ENCODE measurements at regions not wholly inside any gene's neighbourhood (a gene's known extent, or its start where the extent isn't known, plus 50 kb on each side); places are given as distances from the start of the nearest gene placed in this dataset.

DNA sequence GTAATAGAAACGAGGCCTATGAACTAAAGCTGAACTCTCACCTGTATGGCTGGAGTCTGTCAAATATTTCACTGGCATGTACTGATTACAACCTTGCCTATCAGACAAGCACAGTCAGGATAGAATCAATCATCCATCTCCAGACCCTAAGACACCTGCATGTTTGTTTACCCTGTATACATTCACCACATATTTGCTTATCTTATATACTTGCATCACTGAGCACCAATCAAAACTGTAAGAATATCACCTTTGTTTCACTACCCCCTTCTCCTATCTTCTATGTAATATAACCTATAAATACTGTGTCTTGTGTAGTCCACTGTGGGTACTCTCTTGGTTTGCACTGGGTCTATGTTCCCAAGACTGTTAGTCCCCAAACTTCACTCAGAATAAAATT lies 1085.7 kb downstream of the TAF11L14 start:
- BruUV-seq (replicated peaks): no TSS peak
- intact Hi-C loops (cut with micrococcal nuclease; ENCODE audit: unreplicated experiment): no loop called here
- TF ChIP-seq SIN3A (IDR thresholded peaks at IDR 0.05; ENCODE audit: borderline replicate concordance, insufficient read depth, low read depth, low read length): no peak
- TF ChIP-seq, protein P1, sequence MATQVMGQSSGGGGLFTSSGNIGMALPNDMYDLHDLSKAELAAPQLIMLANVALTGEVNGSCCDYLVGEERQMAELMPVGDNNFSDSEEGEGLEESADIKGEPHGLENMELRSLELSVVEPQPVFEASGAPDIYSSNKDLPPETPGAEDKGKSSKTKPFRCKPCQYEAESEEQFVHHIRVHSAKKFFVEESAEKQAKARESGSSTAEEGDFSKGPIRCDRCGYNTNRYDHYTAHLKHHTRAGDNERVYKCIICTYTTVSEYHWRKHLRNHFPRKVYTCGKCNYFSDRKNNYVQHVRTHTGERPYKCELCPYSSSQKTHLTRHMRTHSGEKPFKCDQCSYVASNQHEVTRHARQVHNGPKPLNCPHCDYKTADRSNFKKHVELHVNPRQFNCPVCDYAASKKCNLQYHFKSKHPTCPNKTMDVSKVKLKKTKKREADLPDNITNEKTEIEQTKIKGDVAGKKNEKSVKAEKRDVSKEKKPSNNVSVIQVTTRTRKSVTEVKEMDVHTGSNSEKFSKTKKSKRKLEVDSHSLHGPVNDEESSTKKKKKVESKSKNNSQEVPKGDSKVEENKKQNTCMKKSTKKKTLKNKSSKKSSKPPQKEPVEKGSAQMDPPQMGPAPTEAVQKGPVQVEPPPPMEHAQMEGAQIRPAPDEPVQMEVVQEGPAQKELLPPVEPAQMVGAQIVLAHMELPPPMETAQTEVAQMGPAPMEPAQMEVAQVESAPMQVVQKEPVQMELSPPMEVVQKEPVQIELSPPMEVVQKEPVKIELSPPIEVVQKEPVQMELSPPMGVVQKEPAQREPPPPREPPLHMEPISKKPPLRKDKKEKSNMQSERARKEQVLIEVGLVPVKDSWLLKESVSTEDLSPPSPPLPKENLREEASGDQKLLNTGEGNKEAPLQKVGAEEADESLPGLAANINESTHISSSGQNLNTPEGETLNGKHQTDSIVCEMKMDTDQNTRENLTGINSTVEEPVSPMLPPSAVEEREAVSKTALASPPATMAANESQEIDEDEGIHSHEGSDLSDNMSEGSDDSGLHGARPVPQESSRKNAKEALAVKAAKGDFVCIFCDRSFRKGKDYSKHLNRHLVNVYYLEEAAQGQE (IDR thresholded peaks at IDR 0.05; ENCODE audit: insufficient read depth in 1 of 2, low read depth in 2 of 2, low read length in 1 of 2): no peak
- TF ChIP-seq TCF7L2 (IDR thresholded peaks at IDR 0.05; ENCODE audit: low read depth, low read length): no peak
- TF ChIP-seq POLR2AphosphoS5 (IDR thresholded peaks at IDR 0.05; ENCODE audit: low read depth, low read length): no peak
- TF ChIP-seq, protein P2, sequence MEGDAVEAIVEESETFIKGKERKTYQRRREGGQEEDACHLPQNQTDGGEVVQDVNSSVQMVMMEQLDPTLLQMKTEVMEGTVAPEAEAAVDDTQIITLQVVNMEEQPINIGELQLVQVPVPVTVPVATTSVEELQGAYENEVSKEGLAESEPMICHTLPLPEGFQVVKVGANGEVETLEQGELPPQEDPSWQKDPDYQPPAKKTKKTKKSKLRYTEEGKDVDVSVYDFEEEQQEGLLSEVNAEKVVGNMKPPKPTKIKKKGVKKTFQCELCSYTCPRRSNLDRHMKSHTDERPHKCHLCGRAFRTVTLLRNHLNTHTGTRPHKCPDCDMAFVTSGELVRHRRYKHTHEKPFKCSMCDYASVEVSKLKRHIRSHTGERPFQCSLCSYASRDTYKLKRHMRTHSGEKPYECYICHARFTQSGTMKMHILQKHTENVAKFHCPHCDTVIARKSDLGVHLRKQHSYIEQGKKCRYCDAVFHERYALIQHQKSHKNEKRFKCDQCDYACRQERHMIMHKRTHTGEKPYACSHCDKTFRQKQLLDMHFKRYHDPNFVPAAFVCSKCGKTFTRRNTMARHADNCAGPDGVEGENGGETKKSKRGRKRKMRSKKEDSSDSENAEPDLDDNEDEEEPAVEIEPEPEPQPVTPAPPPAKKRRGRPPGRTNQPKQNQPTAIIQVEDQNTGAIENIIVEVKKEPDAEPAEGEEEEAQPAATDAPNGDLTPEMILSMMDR (IDR thresholded peaks at IDR 0.05): no peak

DNA sequence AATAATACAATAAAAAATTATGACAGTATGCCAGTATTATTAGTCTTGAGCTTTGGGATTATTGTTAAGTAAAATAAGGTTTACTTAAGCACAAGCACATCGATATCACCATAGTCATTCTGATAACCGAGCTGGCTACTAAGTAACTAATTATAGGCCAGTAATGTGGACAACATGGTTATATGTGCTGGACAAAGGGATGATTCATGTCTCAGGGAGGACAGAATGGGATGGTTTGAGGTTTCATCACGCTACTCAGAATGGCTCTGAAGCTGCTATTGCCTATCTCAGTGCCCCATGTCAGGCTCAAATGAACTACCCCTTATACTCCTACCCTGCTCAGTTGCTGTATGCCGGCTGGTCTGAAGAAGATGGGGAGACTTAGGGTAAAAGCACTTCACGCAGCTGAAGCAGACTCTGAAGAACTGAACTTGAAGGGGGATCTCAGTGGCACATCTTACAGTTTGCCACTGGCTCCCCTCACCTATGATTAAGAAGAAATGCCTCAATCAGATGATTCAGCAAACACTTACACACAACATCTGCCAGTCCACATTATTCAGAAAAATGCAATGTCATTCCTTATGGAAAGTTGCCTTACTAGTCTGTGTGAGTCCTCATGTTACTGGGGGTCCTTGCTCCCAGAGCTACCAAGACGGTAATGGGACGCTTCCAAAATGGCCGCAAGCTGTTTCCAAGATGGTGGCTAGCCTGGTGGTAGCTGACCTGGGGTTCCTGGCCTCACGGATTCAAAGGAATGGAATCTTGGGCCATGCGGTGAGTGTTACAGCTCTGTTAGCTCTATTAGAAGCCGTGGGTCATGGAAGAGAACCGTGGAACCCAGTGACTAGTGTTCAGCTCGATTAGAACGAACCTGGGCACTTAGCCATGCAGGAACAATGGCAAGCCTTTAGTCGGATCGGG lies 1098.6 kb downstream of the TAF11L14 start:
- ChIA-PET POLR2A (no interaction called here), CTCF (no interaction called here)
- H3K9me3 ChIP-seq (ENCODE audit: control insufficient read depth, insufficient read depth, low read depth, low read length): no peaks in the 10 kb centered on the region
- H3K4me3 ChIP-seq (ENCODE audit: low read depth in 2 of 2, low read length in 2 of 2): no peak overlapping the region
- no peak for TF ChIP-seq SIN3A (IDR thresholded peaks at IDR 0.05; ENCODE audit: borderline replicate concordance, insufficient read depth, low read depth, low read length)
- no peaks in the 10 kb centered on the region for H3K27me3 ChIP-seq (ENCODE audit: control insufficient read depth, insufficient read depth, low read length)
- in situ Hi-C loops (cut with HindIII; ENCODE audit: low pct_unique_long_range_greater_than_20kb, low sequenced_read_pairs): no loop called here
- no peaks in the 10 kb centered on the region for H3K36me3 ChIP-seq (ENCODE audit: control insufficient read depth, insufficient read depth, low read length)
- intact Hi-C loops (cut with micrococcal nuclease; ENCODE audit: unreplicated experiment): no loop called here
- no peak overlapping the region for H3K27ac ChIP-seq (ENCODE audit: low read length)
- no peaks in the 10 kb centered on the region for H3K4me1 ChIP-seq (ENCODE audit: control insufficient read depth, insufficient read depth, low read length)
- BruUV-seq (replicated peaks): no TSS peak
- no peak for ATAC-seq
- DNase-seq (ENCODE audit: low read depth, low spot score): no peak

More for the DNA sequence above, 1085.7 kb downstream of the TAF11L14 start:
- ChIA-PET CTCF (no interaction called here), POLR2A (no interaction called here)
- Histone ChIP-seq H3K4me3 (ENCODE audit: low read depth in 2 of 2, low read length in 2 of 2) (no peak overlapping the region), H3K27me3 (ENCODE audit: control insufficient read depth, insufficient read depth, low read length) (no peaks in the 10 kb centered on the region), H3K4me1 (ENCODE audit: control insufficient read depth, insufficient read depth, low read length) (no peaks in the 10 kb centered on the region), H3K27ac (ENCODE audit: low read length) (no peak overlapping the region), H3K36me3 (ENCODE audit: control insufficient read depth, insufficient read depth, low read length) (no peaks in the 10 kb centered on the region), H3K9me3 (ENCODE audit: control insufficient read depth, insufficient read depth, low read depth, low read length) (no peaks in the 10 kb centered on the region)
- DNase-seq (ENCODE audit: low read depth, low spot score) (no peak), ATAC-seq (no peak)
- in situ Hi-C loops (cut with HindIII; ENCODE audit: low pct_unique_long_range_greater_than_20kb, low sequenced_read_pairs): no loop called here

DNA sequence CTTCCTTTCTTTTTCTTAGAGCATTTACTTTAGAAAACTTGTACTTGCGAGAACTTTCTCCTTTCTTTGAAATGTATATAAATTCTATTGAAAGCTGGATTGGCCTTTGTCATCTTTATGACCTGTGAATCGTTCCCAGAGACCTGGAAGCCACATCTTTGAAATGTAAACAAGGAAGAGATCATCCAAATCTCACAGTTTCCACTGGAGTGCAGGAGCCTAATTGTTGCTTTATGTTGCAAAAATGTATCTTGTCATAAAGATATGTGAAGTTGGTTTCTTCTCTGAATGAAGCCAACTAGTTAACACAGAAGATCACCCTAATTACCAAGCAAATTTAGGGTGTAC lies 1101.8 kb downstream of the TAF11L14 start:
- ATAC-seq: no peak
- H3K27ac ChIP-seq (ENCODE audit: low read length): no peak overlapping the region
- H3K4me3 ChIP-seq (ENCODE audit: low read depth in 2 of 2, low read length in 2 of 2): no peak overlapping the region
- no TSS peak for BruUV-seq (replicated peaks)
- CTCF ChIA-PET: no interaction called here
- in situ Hi-C loops (cut with HindIII; ENCODE audit: low pct_unique_long_range_greater_than_20kb, low sequenced_read_pairs) (no loop called here), intact Hi-C loops (cut with micrococcal nuclease; ENCODE audit: unreplicated experiment) (no loop called here)
- TF ChIP-seq SIN3A (IDR thresholded peaks at IDR 0.05; ENCODE audit: borderline replicate concordance, insufficient read depth, low read depth, low read length) (no peak), TCF7L2 (IDR thresholded peaks at IDR 0.05; ENCODE audit: low read depth, low read length) (no peak), POLR2AphosphoS5 (IDR thresholded peaks at IDR 0.05; ENCODE audit: low read depth, low read length) (no peak)
- TF ChIP-seq, protein P1 (IDR thresholded peaks at IDR 0.05; ENCODE audit: insufficient read depth in 1 of 2, low read depth in 2 of 2, low read length in 1 of 2): no peak
- TF ChIP-seq, protein P2 (IDR thresholded peaks at IDR 0.05): no peak
- H3K9me3 ChIP-seq (ENCODE audit: control insufficient read depth, insufficient read depth, low read depth, low read length): no peaks in the 10 kb centered on the region
- no peaks in the 10 kb centered on the region for H3K27me3 ChIP-seq (ENCODE audit: control insufficient read depth, insufficient read depth, low read length)
- POLR2A ChIA-PET: no interaction called here
- no peaks in the 10 kb centered on the region for H3K36me3 ChIP-seq (ENCODE audit: control insufficient read depth, insufficient read depth, low read length)
- no peaks in the 10 kb centered on the region for H3K4me1 ChIP-seq (ENCODE audit: control insufficient read depth, insufficient read depth, low read length)
- no peak for DNase-seq (ENCODE audit: low read depth, low spot score)
